B cell (primary cell): ENCODE measurements at regions not wholly inside any gene's neighbourhood (a gene's known extent, or its start where the extent isn't known, plus 50 kb on each side); places are given as distances from the start of the nearest gene placed in this dataset.

Source experiments
- ATAC-seq: fragments of 200-7000 bp; cut with Tn5 transposase; one replicate; pipeline ENCODE4 v1.10.0; 2021; ENCODE audit warnings: low read depth, mild to moderate bottlenecking, moderate number of reproducible peaks, moderate library complexity
- CTCF ChIA-PET: fragments of 350-600 bp; sonication (Branson Sonifier 250); formaldehyde crosslinking; loops from one replicate; lab custom pipeline; 2021; ENCODE audit warnings: antibody characterized with exemption, inconsistent platforms; lab: Charles Lee
- POLR2A ChIA-PET: fragments of 350-600 bp; sonication (Branson Sonifier 250); formaldehyde crosslinking; loops from one replicate; lab custom pipeline; 2021; ENCODE audit warnings: antibody characterized with exemption; lab: Charles Lee
- DNase-seq: peaks from one replicate; pipeline ENCODE4 v3.0.0; 2013
- H2AFZ ChIP-seq: 2 replicates; pipeline ENCODE4 v1.6.1; 2012; ENCODE audit warnings: mild to moderate bottlenecking, low read depth, low read length; ENCODE audit not compliant: insufficient read depth, poor library complexity, severe bottlenecking
- H3K27ac ChIP-seq, 2 donors: 1 replicate in 1 of 2; 2 replicates in 1 of 2; pipeline ENCODE4 v1.5.1; 2012 to 2013; ENCODE audit warnings: low read length in 2 of 2, mild to moderate bottlenecking in 2 of 2, moderate library complexity in 1 of 2
- H3K27me3 ChIP-seq, 4 experiments: fragments of 200-600 bp in 1 of 4; sonication (generic) in 1 of 4; replicated peaks in 1 of 4; 1 replicate in 2 of 4; 2 replicates in 2 of 4; pipeline versions ENCODE4 v1.6.1 to v1.7.0; 2013 to 2016; ENCODE audit warnings: low read length in 3 of 4, mild to moderate bottlenecking in 2 of 4, mixed read lengths in 1 of 4, moderate library complexity in 1 of 4; ENCODE audit not compliant: insufficient read depth in 4 of 4, control insufficient read depth in 3 of 4; ENCODE audit errors: control extremely low read depth in 1 of 4
- H3K36me3 ChIP-seq, 2 experiments: replicated peaks in 1 of 2; 1 replicate in 1 of 2; 2 replicates in 1 of 2; pipeline versions ENCODE4 v1.6.1 to v1.7.1; 2013; ENCODE audit warnings: low read length in 1 of 2; ENCODE audit not compliant: insufficient read depth in 2 of 2, control insufficient read depth in 1 of 2; ENCODE audit errors: control extremely low read depth in 1 of 2, extremely low read depth in 1 of 2
- H3K4me1 ChIP-seq, 2 donors: fragments of 200-600 bp in 1 of 2; sonication (generic) in 1 of 2; 1 replicate in 1 of 2; 2 replicates in 1 of 2; pipeline versions ENCODE4 v1.5.1 to v1.6.1; 2013 to 2017; ENCODE audit warnings: low read length in 2 of 2; ENCODE audit not compliant: control insufficient read depth in 2 of 2, insufficient read depth in 2 of 2
- H3K4me2 ChIP-seq: replicated peaks from 2 replicates; pipeline ENCODE3; 2012; ENCODE audit warnings: mild to moderate bottlenecking, low read depth, low read length; ENCODE audit not compliant: poor library complexity, severe bottlenecking
- H3K4me3 ChIP-seq, 5 experiments: fragments of 200-600 bp in 1 of 5; sonication (generic) in 1 of 5; 1 replicate in 3 of 5; 2 replicates in 2 of 5; pipeline versions ENCODE4 v1.5.1 to v1.7.0; 2011 to 2016; ENCODE audit warnings: low read length in 4 of 5, mild to moderate bottlenecking in 4 of 5, low read depth in 2 of 5, control low read depth in 1 of 5, moderate library complexity in 1 of 5; ENCODE audit not compliant: insufficient read depth in 1 of 5; ENCODE audit errors: control extremely low read depth in 1 of 5, extremely low read depth in 1 of 5
- H3K79me2 ChIP-seq: fragments of 200-600 bp; sonication (generic); one replicate; pipeline ENCODE4 v1.6.0; 2016; ENCODE audit warnings: low read length; ENCODE audit not compliant: control insufficient read depth, insufficient read depth
- H3K9ac ChIP-seq: fragments of 200-600 bp; sonication (generic); 2 replicates; pipeline ENCODE4 v1.6.1; 2017; ENCODE audit warnings: mild to moderate bottlenecking, low read length, moderate library complexity
- H3K9me3 ChIP-seq, 3 donors: one replicate each; pipeline versions ENCODE4 v1.6.1 to v1.7.1; 2013; ENCODE audit warnings: low read length in 2 of 3; ENCODE audit not compliant: control insufficient read depth in 2 of 3, insufficient read depth in 1 of 3; ENCODE audit errors: control extremely low read depth in 1 of 3
- H4K20me1 ChIP-seq: 2 replicates; pipeline ENCODE4 v1.6.0; 2012; ENCODE audit warnings: mild to moderate bottlenecking, low read length; ENCODE audit not compliant: insufficient read depth, control insufficient read depth, poor library complexity, severe bottlenecking
- H3K27ac Mint-ChIP-seq: one replicate; pipeline ENCODE4 v1.8.0; 2021; ENCODE audit warnings: mixed read lengths
- H3K27me3 Mint-ChIP-seq: one replicate; pipeline ENCODE4 v1.8.0; 2021; ENCODE audit warnings: mixed read lengths
- H3K4me1 Mint-ChIP-seq: one replicate; pipeline ENCODE4 v1.8.0; 2021; ENCODE audit warnings: mixed read lengths
- H3K4me3 Mint-ChIP-seq: one replicate; pipeline ENCODE4 v1.8.0; 2021; ENCODE audit warnings: mixed read lengths
- H3K9me3 Mint-ChIP-seq: one replicate; pipeline ENCODE4 v1.8.0; 2022; ENCODE audit warnings: mixed read lengths; ENCODE audit not compliant: insufficient read depth
- CTCF ChIP-seq: fragments of 200-600 bp; IDR thresholded peaks from one replicate; pipeline ENCODE4 v1.8.0; 2022; ENCODE audit warnings: antibody characterized with exemption, mild to moderate bottlenecking
- EZH2 ChIP-seq: IDR thresholded peaks from 2 replicates; pipeline ENCODE4 v1.6.1; 2012; ENCODE audit warnings: borderline replicate concordance, low read depth, mild to moderate bottlenecking, moderate library complexity, low read length; ENCODE audit not compliant: insufficient read depth, poor library complexity, severe bottlenecking
- WGBS: methylation state at CpG from one replicate; pipeline ENCODE4 v1.1.5; 2013; ENCODE audit warnings: missing lambda C conversion rate; ENCODE audit not compliant: insufficient coverage; 5-methylcytosine and 5-hydroxymethylcytosine counted together
- intact Hi-C: fragments of 100-400 bp; cut with micrococcal nuclease; formaldehyde crosslinking; loops from one replicate; pipeline ENCODE4 v1.10.0; 2022

- Histone ChIP-seq H3K27ac (no peak overlapping the region), H3K9me3 (peaks cover 0 to 6% (median 0%) of the 10 kb centered on the region in 3 donors), H3K4me2 (no peak overlapping the region), H3K27me3 (no peaks in the 10 kb centered on the region), H2AFZ (no peak overlapping the region), H3K9ac (no peak overlapping the region), H3K36me3 (no peaks in the 10 kb centered on the region), H3K79me2 (no peaks in the 10 kb centered on the region), H3K4me1 (no peaks in the 10 kb centered on the region), H4K20me1 (no peaks in the 10 kb centered on the region), H3K4me3 (no peak overlapping the region)
- ChIA-PET POLR2A (no interaction called here), CTCF (no interaction called here)
- H3K27ac Mint-ChIP-seq: no peak overlapping the region
- no peak for TF ChIP-seq EZH2
- TF ChIP-seq CTCF: no peak
- WGBS: 90% methylated on average over 6 of the region's 9 CpGs
- no peaks in the 10 kb centered on the region for H3K27me3 Mint-ChIP-seq
- peaks cover 7% of the 10 kb centered on the region for H3K9me3 Mint-ChIP-seq
- no peak overlapping the region for H3K4me3 Mint-ChIP-seq
- no peaks in the 10 kb centered on the region for H3K4me1 Mint-ChIP-seq
- DNase-seq: no peak
- ATAC-seq: no peak
- intact Hi-C loops: no loop called here
Observed at GRCh38 chrX:439719-440118, 53.0 kb upstream of the PPP2R3B start.

- H4K20me1 ChIP-seq: no peaks in the 10 kb centered on the region
- Mint-ChIP-seq H3K9me3 (peaks cover 7% of the 10 kb centered on the region), H3K4me1 (no peaks in the 10 kb centered on the region), H3K27ac (no peak overlapping the region), H3K27me3 (no peaks in the 10 kb centered on the region), H3K4me3 (no peak overlapping the region)
- peaks cover 0 to 6% (median 0%) of the 10 kb centered on the region in 3 donors for H3K9me3 ChIP-seq
- POLR2A ChIA-PET: no interaction called here
- H3K79me2 ChIP-seq: no peaks in the 10 kb centered on the region
- ATAC-seq (no peak), DNase-seq (no peak)
- no peak for TF ChIP-seq EZH2
- 94% methylated on average over 12 of the region's 14 CpGs for WGBS
- H3K4me3 ChIP-seq: no peak overlapping the region
- no peak overlapping the region for H3K9ac ChIP-seq
- H3K36me3 ChIP-seq: no peaks in the 10 kb centered on the region
- H2AFZ ChIP-seq: no peak overlapping the region
- H3K4me2 ChIP-seq: no peak overlapping the region
- intact Hi-C loops: no loop called here
- no peaks in the 10 kb centered on the region for H3K27me3 ChIP-seq
- CTCF ChIA-PET: no interaction called here
- H3K4me1 ChIP-seq: no peaks in the 10 kb centered on the region
- no peak overlapping the region for H3K27ac ChIP-seq
Observed at GRCh38 chrX:440636-441035, 53.9 kb upstream of the PPP2R3B start.
